HepG2 (cell line): ENCODE measurements at regions not wholly inside any gene's neighbourhood (a gene's known extent, or its start where the extent isn't known, plus 50 kb on each side); places are given as distances from the start of the nearest gene placed in this dataset.

ENCODE experiments used
- ATAC-seq: fragments of 200-7000 bp; cut with Tn5 transposase; 3 replicates; pipeline ENCODE4 v1.9.1; 2020; ENCODE audit warnings: mild to moderate bottlenecking, moderate library complexity
- BruUV-seq: library from RNA; stranded (reverse); fragments of 400-500 nt; replicated peaks from 2 replicates; lab custom pipeline; 2021; lab: Mats Ljungman, UMichigan
- CTCF ChIA-PET: fragments of 300-600 bp; formaldehyde crosslinking; extraction: SDS; loops from one replicate; lab custom pipeline; 2021; ENCODE audit warnings: low total read pairs, inconsistent platforms, low intra/inter-chr PET ratio; lab: Yijun Ruan, JAX
- POLR2A ChIA-PET: fragments of 350-600 bp; sonication (Branson Sonifier 250); formaldehyde crosslinking; loops from one replicate; lab custom pipeline; 2020; ENCODE audit warnings: antibody characterized with exemption, inconsistent platforms; lab: Yijun Ruan, JAX
- DNase-seq: peaks from one replicate; pipeline ENCODE4 v3.0.0-alpha.2; 2015; ENCODE audit warnings: low spot score
- FAIRE-seq: peaks from 3 replicates; lab custom pipeline; 2011; peaks lifted over from hg19 to GRCh38; lab: Jason Lieb, UNC
- H2AFZ ChIP-seq: one replicate; pipeline ENCODE4 v1.6.1; 2011; ENCODE audit warnings: low read length, inconsistent platforms
- H3K27ac ChIP-seq: fragments of 300-600 bp; 3 replicates; pipeline ENCODE4 v1.8.0; 2011; ENCODE audit warnings: mixed run types, mild to moderate bottlenecking, mixed read lengths, low read length, inconsistent platforms; ENCODE audit not compliant: insufficient read depth; ENCODE audit errors: extremely low read length
- H3K27me3 ChIP-seq, 2 experiments: fragments of 200-600 bp in 1 of 2; 2 replicates in 1 of 2; 3 replicates in 1 of 2; pipeline versions ENCODE4 v1.6.0 to v1.8.0; 2011; ENCODE audit warnings: low read length in 2 of 2, mild to moderate bottlenecking in 2 of 2, moderate library complexity in 2 of 2, inconsistent platforms in 1 of 2; ENCODE audit not compliant: insufficient read depth in 2 of 2, control insufficient read depth in 1 of 2
- H3K36me3 ChIP-seq, 2 experiments: fragments of 200-600 bp in 1 of 2; replicated peaks in 1 of 2; 2 replicates in 1 of 2; 3 replicates in 1 of 2; pipeline versions ENCODE4 v1.5.1 to v1.8.0; 2011; ENCODE audit warnings: low read length in 2 of 2, inconsistent platforms in 1 of 2; ENCODE audit not compliant: insufficient read depth in 2 of 2, control insufficient read depth in 1 of 2
- H3K4me1 ChIP-seq: 2 replicates; pipeline ENCODE4 v1.5.1; 2012; ENCODE audit warnings: low read length, inconsistent platforms; ENCODE audit not compliant: insufficient read depth
- H3K4me2 ChIP-seq: 2 replicates; pipeline ENCODE4 v1.6.0; 2011; ENCODE audit warnings: low read depth, low read length, inconsistent platforms
- H3K4me3 ChIP-seq, 3 experiments: fragments of 200-600 bp in 1 of 3; sonication (generic), shearing (Covaris generic) in 1 of 3; replicated peaks in 1 of 3; 2 replicates each; pipeline ENCODE4 v1.5.1; 2011 to 2016; ENCODE audit warnings: low read length in 3 of 3, inconsistent platforms in 2 of 3, low read depth in 2 of 3, mild to moderate bottlenecking in 2 of 3, control low read depth in 1 of 3, mixed read lengths in 1 of 3; ENCODE audit not compliant: insufficient read depth in 1 of 3
- H3K79me2 ChIP-seq: one replicate; pipeline ENCODE4 v1.6.1; 2011; ENCODE audit warnings: low read length, inconsistent platforms; ENCODE audit not compliant: insufficient read depth
- H3K9ac ChIP-seq: 2 replicates; pipeline ENCODE4 v1.6.0; 2011; ENCODE audit warnings: mild to moderate bottlenecking, low read depth, low read length, inconsistent platforms; ENCODE audit not compliant: insufficient read depth
- H3K9me3 ChIP-seq: 2 replicates; pipeline ENCODE4 v1.5.1; 2012; ENCODE audit warnings: mild to moderate bottlenecking, low read length
- H4K20me1 ChIP-seq: 2 replicates; pipeline ENCODE4 v1.6.0; 2011; ENCODE audit warnings: inconsistent platforms, mild to moderate bottlenecking, low read length, moderate library complexity; ENCODE audit not compliant: insufficient read depth
- ATM ChIP-seq: fragments of 450-650 bp; IDR thresholded peaks from 2 replicates; pipeline ENCODE4 v1.7.1; 2017; ENCODE audit warnings: mild to moderate bottlenecking, borderline replicate concordance
- ESRRA ChIP-seq: sonication (generic); formaldehyde crosslinking; IDR thresholded peaks from 2 replicates; pipeline ENCODE4 v1.5.1; 2020; ENCODE audit warnings: mild to moderate bottlenecking, low read depth, missing genetic modification reagents
- ETV5 ChIP-seq: IDR thresholded peaks from 2 replicates; pipeline ENCODE4 v1.6.1; 2018; ENCODE audit warnings: missing biosample characterization, missing genetic modification reagents, inconsistent platforms, borderline replicate concordance
- FOXA1 ChIP-seq, 2 experiments: fragments of 450-650 bp in 1 of 2; sonication (generic) in 1 of 2; formaldehyde crosslinking in 1 of 2; IDR thresholded peaks; 2 replicates each; pipeline versions ENCODE4 v1.4.0 to v1.6.1; 2016 to 2020; ENCODE audit warnings: missing genetic modification reagents in 1 of 2
- HNF4G ChIP-seq, 2 experiments: sonication (generic) in 1 of 2; formaldehyde crosslinking in 1 of 2; IDR thresholded peaks; 2 replicates each; pipeline versions ENCODE4 v1.4.0 to v1.6.1; 2011 to 2020; ENCODE audit warnings: borderline replicate concordance in 2 of 2, low read depth in 2 of 2, mild to moderate bottlenecking in 2 of 2, low read length in 1 of 2, missing genetic modification reagents in 1 of 2, moderate library complexity in 1 of 2
- KLF15 ChIP-seq: sonication (generic); formaldehyde crosslinking; IDR thresholded peaks from 2 replicates; pipeline ENCODE4 v1.8.1; 2023; ENCODE audit warnings: borderline replicate concordance, mild to moderate bottlenecking, inconsistent platforms, missing genetic modification reagents, mixed read lengths
- MBD4 ChIP-seq: IDR thresholded peaks from 2 replicates; pipeline ENCODE4 v1.6.1; 2012; ENCODE audit warnings: low read length, inconsistent platforms, borderline replicate concordance
- ZFP1 ChIP-seq: IDR thresholded peaks from 2 replicates; pipeline ENCODE4 v1.6.1; 2016
- ZNF256 ChIP-seq: sonication (generic); formaldehyde crosslinking; conservative IDR thresholded peaks from 2 replicates; pipeline ENCODE4 v1.4.0; 2020; ENCODE audit warnings: missing genetic modification reagents
- ZNF430 ChIP-seq: sonication (generic); formaldehyde crosslinking; IDR thresholded peaks from 2 replicates; pipeline ENCODE4 v1.9.0; 2021; ENCODE audit warnings: mild to moderate bottlenecking, missing genetic modification reagents
- ZNF629 ChIP-seq: sonication (generic); formaldehyde crosslinking; conservative IDR thresholded peaks from 2 replicates; pipeline ENCODE4 v1.5.0; 2020; ENCODE audit warnings: missing genetic modification reagents
- ZNF768 ChIP-seq: sonication (generic); formaldehyde crosslinking; IDR thresholded peaks from 2 replicates; pipeline ENCODE4 v1.4.0; 2020; ENCODE audit warnings: missing genetic modification reagents
- WGBS: methylation state at CpG from one replicate; pipeline ENCODE4 v1.1.6; 2017; ENCODE audit warnings: low lambda C conversion rate; 5-methylcytosine and 5-hydroxymethylcytosine counted together
- in situ Hi-C: cut with HindIII; loops from 2 replicates; pipeline ENCODE4 v1.10.0; 2017; ENCODE audit warnings: low pct_unique_long_range_greater_than_20kb; ENCODE audit not compliant: extremely low pct_ligation_motif_present
- intact Hi-C: fragments of 100-400 bp; cut with micrococcal nuclease; formaldehyde crosslinking; loops from one replicate; pipeline ENCODE4 v1.10.0; 2022; ENCODE audit not compliant: unreplicated experiment

GRCh38 chr20:51884561-51884960, 82.2 kb upstream of the SALL4 start (continued):
- TF ChIP-seq FOXA1 (IDR thresholded peaks at IDR 0.05) (no peak), FOXA1 (CRISPR knock-in tag; IDR thresholded peaks at IDR 0.05) (no peak), HNF4G (IDR thresholded peaks at IDR 0.05; ENCODE audit: borderline replicate concordance, low read depth, low read length) (no peak), HNF4G (CRISPR knock-in tag; IDR thresholded peaks at IDR 0.05; ENCODE audit: borderline replicate concordance, low read depth) (no peak), ZNF256 (CRISPR knock-in tag) (no peak), ESRRA (no peak), KLF15 (CRISPR knock-in tag) (no peak), ZNF430 (CRISPR knock-in tag) (no peak), MBD4 (no peak), ZNF629 (CRISPR knock-in tag) (no peak), ATM (no peak), ETV5 (CRISPR knock-in tag) (no peak)

GRCh38 chr20:51880188-51880587, 77.9 kb upstream of the SALL4 start:
- in situ Hi-C loops (no loop called here), intact Hi-C loops (no loop called here)
- CTCF ChIA-PET, result no interaction called here
- no peak overlapping the region for H3K4me2 ChIP-seq
- no peak for ATAC-seq
- no peaks in the 10 kb centered on the region for H3K79me2 ChIP-seq
- BruUV-seq, result no TSS peak
- H3K9ac ChIP-seq, result no peak overlapping the region
- H3K27me3 ChIP-seq, result no peaks in the 10 kb centered on the region; a peak in 1 of 5 replicates
- H3K4me3 ChIP-seq, result no peak overlapping the region
- no peaks in the 10 kb centered on the region for H4K20me1 ChIP-seq
- no peaks in the 10 kb centered on the region for H3K36me3 ChIP-seq
- 54% methylated on average over 4 of the region's 4 CpGs for WGBS
- no peak for DNase-seq
- TF ChIP-seq ZNF768 (CRISPR knock-in tag) (peak; percentile 79; the same call in 1 of the 2 replicates), ZFP1 (CRISPR knock-in tag) (no peak)
- no peaks in the 10 kb centered on the region for H3K9me3 ChIP-seq
- no peak for FAIRE-seq
- no peak overlapping the region for H2AFZ ChIP-seq
- no peaks in the 10 kb centered on the region for H3K4me1 ChIP-seq
- POLR2A ChIA-PET, result no interaction called here
- H3K27ac ChIP-seq, result no peak overlapping the region
